Liver (tissue), 8 donors: ENCODE measurements at regions not wholly inside any gene's neighbourhood (a gene's known extent, or its start where the extent isn't known, plus 50 kb on each side); places are given as distances from the start of the nearest gene placed in this dataset.

Source experiments
- DNase-seq: peaks from one replicate; pipeline ENCODE4 v3.0.0-alpha.2; 2017; ENCODE audit warnings: low spot score
- H3K27ac ChIP-seq, 2 donors: one replicate each; pipeline ENCODE4 v1.7.0; 2013; ENCODE audit warnings: inconsistent platforms in 2 of 2, low read length in 2 of 2, control low read depth in 1 of 2, low read depth in 1 of 2, mild to moderate bottlenecking in 1 of 2
- H3K27me3 ChIP-seq, 4 donors: one replicate each; pipeline versions ENCODE4 v1.6.1 to v1.7.0; 2013; ENCODE audit warnings: low read length in 3 of 4, inconsistent platforms in 1 of 4, mild to moderate bottlenecking in 1 of 4, moderate library complexity in 1 of 4; ENCODE audit not compliant: control insufficient read depth in 4 of 4, insufficient read depth in 4 of 4
- H3K36me3 ChIP-seq, 4 donors: one replicate each; pipeline versions ENCODE4 v1.6.1 to v1.7.0; 2013; ENCODE audit warnings: low read length in 3 of 4, mild to moderate bottlenecking in 3 of 4, low read depth in 1 of 4, moderate library complexity in 1 of 4; ENCODE audit not compliant: control insufficient read depth in 4 of 4, insufficient read depth in 3 of 4
- H3K4me1 ChIP-seq, 4 donors: one replicate each; pipeline versions ENCODE4 v1.6.1 to v1.7.0; 2013; ENCODE audit warnings: low read length in 3 of 4, mild to moderate bottlenecking in 3 of 4, moderate library complexity in 1 of 4; ENCODE audit not compliant: control insufficient read depth in 4 of 4, insufficient read depth in 4 of 4
- H3K4me3 ChIP-seq, 3 donors: one replicate each; pipeline versions ENCODE4 v1.6.1 to v1.7.0; 2013; ENCODE audit warnings: low read length in 3 of 3, control low read depth in 1 of 3, low read depth in 1 of 3, mild to moderate bottlenecking in 1 of 3
- H3K9ac ChIP-seq, 2 donors: one replicate each; pipeline ENCODE4 v1.7.0; 2013; ENCODE audit warnings: low read length in 2 of 2, mild to moderate bottlenecking in 2 of 2, moderate library complexity in 2 of 2, control low read depth in 1 of 2, low read depth in 1 of 2
- H3K9me3 ChIP-seq, 4 donors: one replicate each; pipeline versions ENCODE4 v1.6.1 to v1.7.0; 2013; ENCODE audit warnings: low read length in 3 of 4; ENCODE audit not compliant: control insufficient read depth in 4 of 4
- ATF3 ChIP-seq: IDR thresholded peaks from 2 replicates; pipeline ENCODE4 v1.6.1; 2016; ENCODE audit warnings: antibody characterized with exemption
- CTCF ChIP-seq: fragments of 150-350 bp; IDR thresholded peaks from 2 replicates; pipeline ENCODE4 v1.5.1; 2017; ENCODE audit warnings: improper control_type of control experiment, low read depth, low read length; ENCODE audit not compliant: missing input control
- EGR1 ChIP-seq, 2 donors: IDR thresholded peaks; 2 replicates each; pipeline ENCODE4 v1.6.1; 2016 to 2018; ENCODE audit warnings: antibody characterized with exemption in 2 of 2, low read depth in 2 of 2
- FOXA1 ChIP-seq: IDR thresholded peaks from 2 replicates; pipeline ENCODE4 v1.6.1; 2016; ENCODE audit warnings: antibody characterized with exemption
- FOXA2 ChIP-seq: IDR thresholded peaks from 2 replicates; pipeline ENCODE4 v1.6.1; 2016; ENCODE audit warnings: antibody characterized with exemption
- GABPA ChIP-seq, 2 donors: IDR thresholded peaks in 1 of 2; conservative IDR thresholded peaks in 1 of 2; 2 replicates each; pipeline ENCODE4 v1.6.1; 2016; ENCODE audit warnings: antibody characterized with exemption in 2 of 2, mild to moderate bottlenecking in 1 of 2, moderate library complexity in 1 of 2
- HNF4A ChIP-seq, 2 donors: conservative IDR thresholded peaks; 2 replicates each; pipeline ENCODE4 v1.6.1; 2016; ENCODE audit warnings: antibody characterized with exemption in 2 of 2, mild to moderate bottlenecking in 2 of 2
- HNF4G ChIP-seq: IDR thresholded peaks from 2 replicates; pipeline ENCODE4 v1.6.1; 2016; ENCODE audit warnings: antibody characterized with exemption
- JUND ChIP-seq, 2 donors: IDR thresholded peaks; 2 replicates each; pipeline ENCODE4 v1.6.1; 2016; ENCODE audit warnings: antibody characterized with exemption in 2 of 2
- MAX ChIP-seq: IDR thresholded peaks from 2 replicates; pipeline ENCODE4 v1.6.1; 2016; ENCODE audit warnings: antibody characterized with exemption
- NR2F2 ChIP-seq: IDR thresholded peaks from 2 replicates; pipeline ENCODE4 v1.6.1; 2016; ENCODE audit warnings: antibody characterized with exemption
- RAD21 ChIP-seq, 2 donors: IDR thresholded peaks; 2 replicates each; pipeline ENCODE4 v1.6.1; 2016; ENCODE audit warnings: antibody characterized with exemption in 2 of 2, mild to moderate bottlenecking in 2 of 2
- REST ChIP-seq: IDR thresholded peaks from 2 replicates; pipeline ENCODE4 v1.6.1; 2016; ENCODE audit warnings: antibody characterized with exemption, mild to moderate bottlenecking
- RXRA ChIP-seq, 2 donors: IDR thresholded peaks; 2 replicates each; pipeline ENCODE4 v1.6.1; 2017 to 2018; ENCODE audit warnings: antibody characterized with exemption in 2 of 2, mild to moderate bottlenecking in 1 of 2
- SP1 ChIP-seq: IDR thresholded peaks from 2 replicates; pipeline ENCODE4 v1.6.1; 2018; ENCODE audit warnings: antibody characterized with exemption, mild to moderate bottlenecking
- TAF1 ChIP-seq: conservative IDR thresholded peaks from 2 replicates; pipeline ENCODE4 v1.6.1; 2016; ENCODE audit warnings: antibody characterized with exemption, mild to moderate bottlenecking
- YY1 ChIP-seq: IDR thresholded peaks from 2 replicates; pipeline ENCODE4 v1.6.1; 2016; ENCODE audit warnings: antibody characterized with exemption, mild to moderate bottlenecking
- ZBTB33 ChIP-seq: IDR thresholded peaks from 2 replicates; pipeline ENCODE4 v1.6.1; 2016; ENCODE audit warnings: antibody characterized with exemption
- WGBS: extraction: QIAGEN DNeasy Blood & Tissue Kit; methylation state at CpG from one replicate; pipeline ENCODE4 v1.1.7; 2013; 5-methylcytosine and 5-hydroxymethylcytosine counted together
- donor health status: healthy.
- donor health status: healthy.
- donor health status: healthy.
- donor health status: healthy.
- donor health status: healthy.

- Histone ChIP-seq H3K9me3 (no peaks in the 10 kb centered on the region), H3K9ac (no peak overlapping the region), H3K4me3 (no peak overlapping the region), H3K4me1 (no peaks in the 10 kb centered on the region), H3K27ac (no peak overlapping the region), H3K27me3 (no peaks in the 10 kb centered on the region), H3K36me3 (no peaks in the 10 kb centered on the region)
- WGBS: 88% methylated on average over 2 of the region's 2 CpGs
- TF ChIP-seq EGR1 (IDR thresholded peaks at IDR 0.05; ENCODE audit: low read depth in 2 of 2) (no peak), RXRA (IDR thresholded peaks at IDR 0.05) (no peak), CTCF (no peak), ZBTB33 (no peak), SP1 (no peak), YY1 (no peak), NR2F2 (no peak), JUND (IDR thresholded peaks at IDR 0.05) (no peak), MAX (no peak), FOXA1 (no peak), ATF3 (no peak), FOXA2 (no peak), RAD21 (IDR thresholded peaks at IDR 0.05) (no peak), HNF4G (no peak), TAF1 (no peak), GABPA (IDR thresholded peaks at IDR 0.05 in 1 of 2, conservative IDR thresholded peaks at IDR 0.05 in 1 of 2) (no peak), HNF4A (conservative IDR thresholded peaks at IDR 0.05) (no peak), REST (no peak)
- DNase-seq: no peak
Measured at GRCh38 chr5:163189023-163189553, 248.3 kb upstream of the CCNG1 start.

- no peak for DNase-seq
- no peak overlapping the region for H3K9ac ChIP-seq
- H3K36me3 ChIP-seq: no peaks in the 10 kb centered on the region
- no peak overlapping the region for H3K27ac ChIP-seq
- H3K27me3 ChIP-seq: no peaks in the 10 kb centered on the region
- 88% methylated on average over 3 of the region's 3 CpGs for WGBS
- H3K4me1 ChIP-seq: no peaks in the 10 kb centered on the region
- TF ChIP-seq HNF4G (no peak), EGR1 (IDR thresholded peaks at IDR 0.05; ENCODE audit: low read depth in 2 of 2) (no peak), JUND (IDR thresholded peaks at IDR 0.05) (no peak), GABPA (IDR thresholded peaks at IDR 0.05 in 1 of 2, conservative IDR thresholded peaks at IDR 0.05 in 1 of 2) (no peak), ZBTB33 (no peak), YY1 (no peak), NR2F2 (no peak), MAX (no peak), RXRA (IDR thresholded peaks at IDR 0.05) (no peak), FOXA1 (no peak), FOXA2 (no peak), RAD21 (IDR thresholded peaks at IDR 0.05) (no peak)
- no peak overlapping the region for H3K4me3 ChIP-seq
- H3K9me3 ChIP-seq: no peaks in the 10 kb centered on the region
Measured at GRCh38 chr5:163190283-163190682, 247.1 kb upstream of the CCNG1 start.
